GM12873 (cell line): ENCODE measurements at regions not wholly inside any gene's neighbourhood (a gene's known extent, or its start where the extent isn't known, plus 50 kb on each side); places are given as distances from the start of the nearest gene placed in this dataset.

Experiments used
- CTCF ChIP-seq: IDR thresholded peaks from 2 replicates; pipeline ENCODE4 v1.5.1; 2012; ENCODE audit warnings: low read depth, mild to moderate bottlenecking, moderate library complexity, low read length, control low read depth; ENCODE audit not compliant: insufficient read depth; ENCODE audit errors: missing control alignments

GRCh38 chr3:73733746-73734145, 109.0 kb upstream of the PDZRN3 start:
- TF ChIP-seq CTCF, result no peak

- no peak for TF ChIP-seq CTCF
Observed at GRCh38 chr3:73729969-73730440, 105.3 kb upstream of the PDZRN3 start.

- TF ChIP-seq CTCF, result no peak
Observed at GRCh38 chr3:73727854-73728253, 103.1 kb upstream of the PDZRN3 start.

DNA sequence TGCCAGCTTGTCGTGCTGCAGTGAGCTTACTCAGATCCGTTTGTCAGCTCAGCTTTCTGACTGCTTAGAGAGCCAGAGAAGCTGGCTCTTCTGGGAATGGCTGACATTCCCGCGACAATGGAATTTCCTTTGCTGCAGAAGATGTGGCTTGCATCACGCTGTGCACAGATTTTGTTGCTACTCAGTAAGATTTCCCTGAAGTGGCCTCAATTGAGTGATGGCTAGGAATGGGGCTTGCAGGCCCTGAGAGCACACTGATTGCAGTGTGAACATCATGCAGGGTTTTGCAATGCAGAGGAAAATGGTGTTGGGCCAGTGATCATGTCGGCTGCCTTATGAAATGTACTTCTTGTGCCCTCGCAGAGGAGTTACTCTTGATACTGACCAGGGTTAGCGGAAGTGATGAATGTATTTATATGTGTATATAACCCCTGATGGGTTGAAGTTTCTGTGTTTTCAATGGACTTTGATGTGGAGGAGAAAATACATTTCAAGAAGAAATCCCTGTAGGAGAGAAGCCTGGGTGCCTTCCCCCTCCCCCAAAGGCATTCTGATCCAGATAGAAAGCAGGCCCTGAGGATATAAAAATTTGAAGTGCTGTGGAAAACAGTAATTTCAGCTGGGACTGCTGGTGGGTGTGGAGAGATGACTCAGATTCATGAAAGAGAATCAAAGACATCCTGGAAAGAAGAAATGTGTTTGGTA, 102.5 kb upstream of the PDZRN3 start:
- no peak for TF ChIP-seq CTCF

GRCh38 chr3:73723596-73723995, 98.9 kb upstream of the PDZRN3 start:
- TF ChIP-seq CTCF, result no peak

DNA sequence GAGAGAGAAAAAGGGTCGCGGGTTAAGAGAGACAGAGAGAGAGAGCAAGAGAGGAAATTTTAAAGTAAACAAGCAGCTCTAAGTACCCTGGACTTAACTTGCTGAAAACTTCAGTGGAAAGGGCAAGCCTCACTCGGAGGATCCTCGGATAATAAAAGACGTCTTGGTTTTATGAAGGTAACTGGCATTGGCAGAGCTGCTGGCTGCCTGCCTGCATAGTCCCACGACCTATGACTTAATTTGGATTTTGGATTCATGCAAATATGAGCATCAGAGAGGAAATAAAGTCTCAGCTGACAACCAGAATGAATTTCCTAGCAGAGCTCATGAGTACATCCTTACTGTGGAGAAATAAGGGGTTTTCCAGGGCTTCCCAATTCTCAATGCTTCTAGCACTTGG, 95.1 kb upstream of the PDZRN3 start:
- TF ChIP-seq CTCF, result no peak

DNA sequence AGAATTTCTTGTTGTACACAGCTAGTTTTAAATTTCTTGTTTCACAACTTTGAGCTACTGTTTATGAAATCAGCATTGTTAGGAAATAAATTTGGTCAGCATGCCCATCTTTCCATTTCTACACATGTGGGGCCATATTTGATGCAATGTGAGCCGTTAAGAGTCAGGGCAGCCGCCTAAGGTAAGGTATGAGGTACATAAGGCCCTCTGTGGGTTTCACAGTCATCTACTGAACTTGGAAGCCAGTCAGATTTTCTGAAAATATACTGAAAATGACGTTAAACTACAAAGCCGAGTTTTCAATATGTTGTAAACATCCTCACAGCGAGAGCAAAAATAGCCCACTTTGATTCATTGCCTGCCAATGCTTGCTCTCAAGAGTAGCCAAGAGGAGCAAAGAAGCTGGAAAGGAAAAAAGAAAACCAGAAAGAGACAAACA, 94.7 kb upstream of the PDZRN3 start:
- TF ChIP-seq CTCF, result no peak
